HG02970 (cell line): ENCODE measurements at regions not wholly inside any gene's neighbourhood (a gene's known extent, or its start where the extent isn't known, plus 50 kb on each side); places are given as distances from the start of the nearest gene placed in this dataset.
"Not testable (repeated sequence)": the region's sequence is repeated elsewhere in the genome, so short reads cannot be mapped to it uniquely, and the experiment has no call there.

Source experiments
- ATAC-seq: cut with Tn5 transposase; IDR thresholded peaks from one replicate; pipeline ENCODE4 v1.9.1; 2021; ENCODE audit warnings: mild to moderate bottlenecking, moderate library complexity, moderate number of reproducible peaks; ENCODE audit not compliant: unreplicated experiment, low FRiP score

DNA sequence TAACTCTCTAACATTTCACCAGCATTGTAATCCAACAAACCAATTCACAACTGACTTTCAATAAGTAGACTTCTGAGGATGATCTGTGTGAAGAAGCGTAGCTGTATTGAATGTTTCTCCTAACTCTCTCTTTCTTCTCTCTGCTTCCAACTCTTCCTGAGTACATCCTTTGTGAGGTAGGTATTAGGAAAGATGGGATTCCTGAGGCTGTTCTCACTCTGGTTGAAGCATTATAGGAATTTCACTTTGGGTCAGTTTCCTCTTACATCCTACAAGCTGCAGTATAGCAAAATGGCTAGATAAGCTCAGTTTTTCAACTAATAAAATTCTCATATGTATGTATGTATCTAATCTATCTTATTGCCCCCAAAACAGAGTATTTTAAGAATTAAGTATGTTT is 702.8 kb downstream of the CETN3 start:
- no peak for ATAC-seq

DNA sequence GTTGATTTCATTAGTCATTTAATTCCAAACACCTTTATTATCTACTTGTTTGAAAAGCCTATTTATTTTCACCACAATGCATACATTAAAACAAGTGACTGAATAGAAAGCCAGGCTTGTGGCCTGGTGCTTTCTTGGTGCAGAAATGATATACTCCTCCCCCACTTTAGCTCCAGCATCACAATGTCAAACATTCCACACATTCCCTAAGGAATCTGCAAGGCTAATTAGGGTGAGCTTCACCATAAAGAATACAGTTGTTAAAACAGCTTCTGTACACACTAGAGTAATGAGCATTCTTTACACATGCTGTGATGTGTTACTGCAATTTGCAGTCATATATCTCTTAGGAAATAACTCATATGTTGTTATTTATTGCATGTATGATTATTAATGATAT is 705.7 kb downstream of the CETN3 start:
- ATAC-seq = no peak

DNA sequence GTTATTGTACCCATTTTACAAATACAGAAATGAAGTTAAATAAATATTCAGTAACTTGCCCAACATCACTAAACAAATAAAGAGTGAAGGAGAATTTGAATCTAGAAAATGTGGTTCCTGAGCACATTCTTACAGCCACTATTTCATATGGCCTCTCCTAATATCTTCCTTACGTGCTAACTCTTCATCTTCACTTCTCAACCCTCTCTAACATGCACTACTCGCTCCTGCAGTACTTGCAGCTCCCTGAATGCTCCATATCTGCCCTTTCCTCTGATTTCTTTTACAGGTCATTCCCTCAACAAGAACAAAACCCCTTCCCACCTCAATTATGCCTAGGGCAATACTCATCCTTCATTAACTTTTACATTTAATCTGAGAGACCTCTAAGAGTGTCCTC is 711.5 kb downstream of the CETN3 start:
- ATAC-seq = no peak

GRCh38 chr5:89697581-89697980 is 712.0 kb downstream of the CETN3 start:
- ATAC-seq = no peak

- no peak for ATAC-seq
These were observed 714.2 kb downstream of the CETN3 start for GRCh38 chr5:89695371-89695770.

DNA sequence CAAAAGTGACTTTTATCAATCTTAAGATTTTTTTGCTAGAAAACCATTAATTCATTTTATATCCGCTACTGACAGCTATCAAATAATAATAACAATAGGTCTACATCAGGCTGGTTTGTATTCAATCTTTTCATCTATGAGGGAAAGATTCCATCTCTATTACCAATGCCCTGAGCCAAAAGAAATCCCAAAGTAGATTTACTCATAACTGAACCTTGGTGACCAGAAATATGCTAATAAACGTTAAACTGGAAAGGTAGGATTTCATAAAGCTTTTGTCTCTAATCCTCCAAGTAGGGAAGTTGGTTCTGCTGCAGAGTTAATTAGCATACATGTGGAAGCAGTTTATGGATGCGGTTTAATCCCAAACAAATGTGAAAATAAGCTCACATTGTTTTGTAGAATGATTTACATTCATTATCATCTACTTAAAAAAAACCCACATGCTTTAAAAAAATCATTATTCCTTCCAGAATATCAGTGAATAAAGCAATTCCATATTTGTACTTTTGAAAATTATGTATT is 715.5 kb downstream of the CETN3 start:
- ATAC-seq = no peak

DNA sequence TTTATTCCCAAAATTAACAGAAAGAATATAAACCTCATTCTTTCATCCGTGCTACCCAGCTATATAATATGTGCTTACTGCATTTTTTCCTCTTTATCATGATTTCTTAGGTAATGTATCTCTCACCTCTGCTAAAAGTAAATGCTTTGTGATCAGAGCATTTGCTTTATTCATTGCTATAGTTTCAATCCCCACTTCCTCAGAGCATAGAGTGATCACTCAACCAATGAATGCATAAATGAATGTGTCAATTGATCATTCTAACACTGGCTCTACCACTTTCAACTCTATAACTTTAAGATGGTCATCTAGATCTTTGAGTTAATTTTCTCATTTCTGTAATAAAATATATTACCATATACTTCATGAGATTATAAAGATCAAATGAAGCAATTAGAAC is 719.2 kb downstream of the CETN3 start:
- ATAC-seq = no peak

- ATAC-seq = no peak
These were observed 723.3 kb downstream of the CETN3 start for GRCh38 chr5:89686081-89686765.

DNA sequence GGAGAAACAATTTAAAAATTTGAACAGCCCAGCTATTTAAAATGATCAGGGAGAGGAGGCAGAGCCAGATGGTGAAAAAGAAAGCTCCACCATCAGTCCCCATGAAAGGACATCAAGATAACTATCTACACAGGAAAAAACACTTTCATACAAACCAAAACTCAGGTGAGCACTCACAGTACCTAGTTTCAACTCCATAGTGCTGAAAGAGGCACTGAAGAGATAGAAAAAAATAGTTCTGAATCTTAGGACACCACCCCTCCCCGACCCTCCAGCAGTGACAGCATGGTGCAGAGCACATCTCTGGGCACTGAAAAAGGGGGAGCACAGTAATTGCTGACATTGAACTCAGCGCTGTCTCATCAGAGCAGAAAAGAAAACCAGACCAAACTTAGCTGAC is 732.9 kb downstream of the CETN3 start:
- no peak for ATAC-seq

DNA sequence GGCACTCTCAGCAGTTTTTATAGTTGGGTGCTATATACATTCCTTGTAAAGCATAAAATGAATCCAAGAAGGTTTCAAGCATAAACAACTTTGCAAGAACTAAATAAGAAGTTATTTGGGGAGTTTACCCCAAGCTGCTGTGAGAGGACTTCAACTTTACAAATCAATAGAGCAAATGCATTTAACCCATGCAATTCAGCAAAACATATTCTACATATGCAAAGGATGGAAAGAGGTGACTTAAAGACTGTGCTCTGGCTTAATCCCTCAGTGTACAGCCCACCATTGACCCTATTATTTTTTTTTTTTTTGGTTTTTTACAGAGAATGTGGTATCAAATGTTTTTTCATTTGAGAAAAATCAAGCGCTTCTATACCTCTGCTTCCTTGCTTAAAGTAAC is 736.5 kb downstream of the CETN3 start:
- ATAC-seq = no peak

DNA sequence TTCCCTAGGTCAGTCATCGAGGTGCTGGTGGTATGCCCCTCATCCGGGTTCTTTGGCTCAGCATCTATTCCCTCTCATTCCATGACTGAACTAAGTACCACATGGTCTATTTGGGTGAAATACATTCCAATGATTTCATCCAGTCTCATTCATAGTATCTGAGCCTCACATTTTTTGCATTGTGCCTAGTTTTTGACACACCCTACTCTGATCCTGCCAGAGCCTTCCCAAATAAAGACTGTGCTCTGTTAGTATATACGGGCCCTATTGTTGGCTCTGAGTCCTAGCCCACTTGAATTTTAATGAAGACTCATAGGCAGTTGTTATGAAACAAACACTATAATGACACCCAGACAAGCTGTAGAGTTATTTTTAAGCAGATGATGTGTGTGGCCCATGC is 740.7 kb downstream of the CETN3 start:
- no peak for ATAC-seq

GRCh38 chr5:89662499-89662898 is 747.1 kb downstream of the CETN3 start:
- no peak for ATAC-seq

DNA sequence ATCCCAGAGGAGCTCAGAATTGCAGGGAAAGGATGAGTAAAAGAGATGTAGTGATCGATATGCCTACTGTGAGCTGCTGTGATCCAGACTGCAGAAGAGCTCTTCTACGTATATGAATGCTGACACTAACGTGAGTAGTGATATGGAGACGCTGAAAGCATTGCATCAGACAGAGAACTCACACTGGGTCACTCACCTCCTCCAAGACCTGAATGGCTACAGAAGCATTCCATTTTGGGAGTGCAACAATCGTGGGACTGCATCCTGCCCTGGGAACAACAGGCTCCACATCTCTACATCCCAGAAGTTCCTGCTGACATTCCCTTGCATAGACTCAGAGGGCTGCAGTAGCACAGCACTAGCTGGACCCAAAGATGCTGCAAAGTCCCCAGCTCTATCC is 755.9 kb upstream of the MEF2C start:
- ATAC-seq = no peak

DNA sequence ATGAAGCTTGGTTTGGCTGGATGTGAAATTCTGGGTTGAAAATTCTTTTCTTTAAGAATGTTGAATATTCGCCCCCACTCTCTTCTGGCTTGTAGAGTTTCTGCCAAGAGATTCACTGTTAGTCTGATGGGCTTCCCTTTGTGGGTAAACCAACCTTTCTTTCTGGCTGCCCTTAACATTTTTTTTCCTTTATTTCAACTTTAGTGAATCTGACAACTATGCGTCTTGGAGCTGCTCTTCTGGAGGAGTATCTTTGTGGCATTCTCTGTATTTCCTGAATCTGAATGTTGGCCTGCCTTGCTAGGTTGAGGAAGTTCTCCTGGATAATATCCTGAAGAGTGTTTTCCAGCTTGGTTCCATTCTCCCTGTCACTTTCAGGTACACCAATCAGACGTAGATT is 751.2 kb upstream of the MEF2C start:
- not testable (repeated sequence) for ATAC-seq

GRCh38 chr5:89630064-89630463 is 747.1 kb upstream of the MEF2C start:
- not testable (repeated sequence) for ATAC-seq

- ATAC-seq = no peak
These were observed 746.1 kb upstream of the MEF2C start for GRCh38 chr5:89628876-89629635.

GRCh38 chr5:89615839-89616518 is 733.0 kb upstream of the MEF2C start:
- ATAC-seq = no peak

- ATAC-seq = no peak
These were observed 730.4 kb upstream of the MEF2C start for GRCh38 chr5:89613222-89613956.

GRCh38 chr5:89606939-89607534 is 724.1 kb upstream of the MEF2C start:
- ATAC-seq = no peak

DNA sequence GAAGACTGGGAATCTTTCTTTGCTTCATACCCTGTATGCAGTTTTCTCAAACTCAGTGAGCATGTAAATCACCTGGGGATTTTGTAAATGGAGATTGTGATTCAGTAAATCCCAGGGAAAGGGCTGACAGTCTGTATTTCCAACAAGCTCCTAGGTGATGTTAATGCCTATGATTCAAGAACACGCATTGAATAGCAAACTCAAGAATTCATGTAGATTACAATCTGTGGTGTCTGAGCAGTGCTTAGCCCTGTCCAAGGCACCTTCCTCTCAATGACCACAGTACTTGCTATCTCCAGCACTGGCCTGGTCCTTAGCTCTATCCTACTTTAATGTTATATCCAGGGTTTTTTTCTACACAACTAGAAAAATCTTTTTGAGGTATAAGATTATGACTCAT is 721.4 kb upstream of the MEF2C start:
- no peak for ATAC-seq
